ENCODE measurements at regions not wholly inside any gene's neighbourhood (a gene's known extent, or its start where the extent isn't known, plus 50 kb on each side); places are given as distances from the start of the nearest gene placed in this dataset.

DNA sequence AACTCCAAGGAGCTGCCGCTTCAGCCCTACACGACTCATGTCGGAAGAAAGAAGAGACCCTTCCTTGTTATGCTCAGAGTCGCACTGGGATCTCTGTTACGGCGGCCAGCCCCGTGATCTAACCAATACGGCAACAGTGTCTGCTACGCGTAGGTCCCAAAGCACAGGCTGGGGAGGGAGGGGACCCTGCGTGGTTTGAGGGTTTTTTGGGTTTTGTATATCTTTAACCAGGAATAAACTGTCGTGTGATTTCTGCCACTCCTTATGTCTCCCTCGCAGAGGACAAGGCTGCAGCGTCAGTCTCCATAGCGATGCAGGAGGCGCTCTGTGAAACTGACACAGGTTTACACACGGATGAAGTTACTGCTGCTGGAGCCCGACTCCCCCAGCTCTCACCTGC, 60.0 kb upstream of the DIO3 start:
- no peak for DNase-seq (ENCODE audit: low read depth in 4 of 4, low spot score in 3 of 4)

DNA sequence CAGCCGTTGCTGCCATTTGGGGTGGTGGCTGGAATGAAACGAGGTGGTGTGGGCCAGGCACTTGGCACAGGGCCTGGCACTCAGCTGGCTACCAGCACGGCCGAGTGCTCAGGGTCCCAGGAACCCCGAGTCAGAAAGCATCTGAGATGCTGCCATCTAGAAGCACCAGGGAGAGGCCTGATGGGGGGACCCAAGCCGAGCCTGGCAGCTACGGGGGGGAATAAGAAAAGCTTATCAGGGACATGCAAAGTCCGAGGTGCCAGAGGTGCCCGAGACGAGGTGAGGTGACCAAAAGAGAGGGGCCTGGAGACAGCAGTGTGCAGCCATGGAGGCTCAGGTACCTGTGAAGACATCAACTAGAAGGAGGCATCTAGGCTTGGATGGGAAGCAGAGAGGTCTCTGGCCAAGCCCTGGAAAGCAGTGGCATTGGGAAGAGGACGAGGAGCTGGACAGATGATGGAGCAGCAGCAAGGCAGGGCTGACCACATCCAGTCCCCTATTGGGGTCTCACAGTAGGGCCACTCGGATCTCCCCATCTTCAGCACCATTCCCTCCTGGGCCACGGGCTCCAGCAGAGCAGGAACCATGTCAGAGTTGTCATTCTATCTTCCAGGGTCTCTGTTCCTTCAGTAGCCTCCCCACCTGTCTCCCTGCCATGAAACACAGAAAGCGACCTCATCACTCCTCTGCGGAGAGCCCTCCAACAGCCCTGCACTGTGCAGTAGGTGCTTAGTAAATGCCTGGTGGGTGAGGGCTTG, 59.3 kb upstream of the DIO3 start:
- DNase-seq (ENCODE audit: low read depth in 4 of 4, low spot score in 3 of 4), result no peak

DNA sequence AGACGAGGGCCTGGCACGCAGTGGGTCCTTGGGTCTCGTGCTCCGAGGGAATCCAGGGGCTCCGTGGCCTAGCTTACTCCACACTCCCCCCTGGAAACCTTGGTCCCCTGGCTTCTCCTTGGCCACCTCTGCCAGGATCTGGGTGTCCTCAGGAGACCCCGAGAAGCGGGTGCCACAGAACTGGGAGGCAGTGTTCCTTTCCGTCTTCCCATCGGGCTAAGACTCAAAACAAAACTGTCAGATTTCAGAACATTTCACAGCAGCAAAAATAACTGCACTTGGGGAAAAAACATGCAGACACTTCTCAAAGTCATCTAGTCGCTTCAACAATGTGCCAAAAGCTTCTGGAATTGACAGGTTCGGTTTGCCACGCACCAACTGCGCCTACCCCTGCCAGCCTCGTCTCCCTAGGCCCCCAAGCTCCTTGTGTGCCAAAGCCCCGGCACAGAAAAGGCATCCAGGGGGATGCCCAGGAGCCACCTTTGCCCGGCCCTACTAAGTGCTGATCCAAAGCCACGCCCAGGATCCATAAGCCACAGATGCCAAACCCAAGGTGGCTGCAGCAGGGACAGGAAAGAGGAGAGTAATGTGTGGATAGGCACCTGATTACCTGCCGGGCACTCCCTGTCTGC, 58.4 kb upstream of the DIO3 start:
- no peak for DNase-seq (ENCODE audit: low read depth in 4 of 4, low spot score in 3 of 4)

DNA sequence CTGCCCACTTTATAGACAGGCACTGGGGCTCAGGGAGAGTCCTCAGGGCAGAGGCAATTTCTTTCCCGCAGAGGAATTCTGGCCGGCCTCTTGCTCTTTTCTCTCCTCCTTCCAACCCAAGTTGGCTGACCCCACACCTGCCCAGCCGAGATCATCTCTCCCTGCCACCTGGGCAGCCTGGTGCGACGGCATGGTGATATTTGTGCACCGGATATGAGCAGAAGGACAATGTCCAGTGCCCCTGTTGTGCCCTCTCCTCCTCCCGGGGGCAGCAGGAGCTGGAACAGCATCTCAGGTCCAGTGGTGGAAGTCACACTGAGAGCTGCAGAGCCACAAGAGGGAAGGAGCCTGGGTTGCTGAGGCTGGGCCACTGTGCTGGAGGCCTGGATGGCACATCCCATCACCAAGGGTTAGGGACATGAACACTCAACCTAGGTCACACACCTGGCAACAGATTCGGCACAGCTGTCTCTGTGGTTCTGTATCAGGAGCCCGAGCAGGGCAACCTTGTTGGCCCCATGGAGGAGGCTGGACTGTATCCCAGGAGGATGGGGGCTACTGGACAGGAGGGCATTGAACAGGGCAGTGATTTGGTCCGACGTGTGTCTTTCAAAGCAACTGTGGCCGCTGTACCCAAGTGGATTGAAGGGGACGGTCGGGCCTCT, 57.7 kb upstream of the DIO3 start:
- DNase-seq (ENCODE audit: low read depth in 4 of 4, low spot score in 3 of 4), result no peak

DNA sequence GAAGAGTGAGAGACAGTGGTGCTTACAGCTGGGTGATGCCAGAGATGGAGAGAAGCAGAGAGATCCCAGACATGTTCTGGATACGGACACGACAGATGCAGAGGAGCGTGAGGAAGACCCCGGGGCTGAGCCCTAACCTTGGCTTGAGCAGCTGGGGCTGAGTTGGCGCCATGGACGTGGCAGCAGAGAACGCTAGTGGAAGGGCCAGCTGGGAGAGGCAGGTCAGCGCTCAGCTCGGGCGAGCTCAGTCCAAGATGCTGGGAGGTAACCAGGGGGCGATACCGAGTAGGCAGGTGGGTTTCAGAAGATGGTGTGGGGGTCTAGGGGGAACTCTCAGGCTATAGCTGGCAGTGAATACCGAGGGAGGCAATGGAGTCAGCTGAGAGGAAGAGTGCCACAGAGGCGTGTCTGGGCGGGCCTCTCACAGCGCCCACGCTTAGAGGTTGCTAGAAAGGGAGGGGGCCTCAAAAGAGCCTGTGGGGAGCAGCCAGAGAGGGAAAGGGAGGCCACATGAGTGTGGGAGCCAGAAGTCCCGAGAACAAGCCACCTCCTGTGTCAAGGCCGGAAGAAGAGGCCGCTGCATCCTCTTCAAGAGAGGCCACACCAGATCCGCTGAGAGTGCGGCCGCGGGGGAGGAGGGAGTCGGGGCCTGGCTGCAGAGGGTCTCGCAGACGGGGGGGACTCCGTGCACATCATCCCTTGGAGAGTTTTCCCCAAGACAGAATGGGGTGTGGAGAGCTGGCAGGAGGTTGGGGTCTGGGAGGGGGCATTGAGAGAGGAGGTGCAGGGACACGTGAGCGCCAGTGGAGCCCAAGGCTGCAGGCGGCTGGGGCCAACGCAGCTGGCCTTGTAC, 57.0 kb upstream of the DIO3 start:
- DNase-seq (ENCODE audit: low read depth in 4 of 4, low spot score in 3 of 4), result no peak

DNA sequence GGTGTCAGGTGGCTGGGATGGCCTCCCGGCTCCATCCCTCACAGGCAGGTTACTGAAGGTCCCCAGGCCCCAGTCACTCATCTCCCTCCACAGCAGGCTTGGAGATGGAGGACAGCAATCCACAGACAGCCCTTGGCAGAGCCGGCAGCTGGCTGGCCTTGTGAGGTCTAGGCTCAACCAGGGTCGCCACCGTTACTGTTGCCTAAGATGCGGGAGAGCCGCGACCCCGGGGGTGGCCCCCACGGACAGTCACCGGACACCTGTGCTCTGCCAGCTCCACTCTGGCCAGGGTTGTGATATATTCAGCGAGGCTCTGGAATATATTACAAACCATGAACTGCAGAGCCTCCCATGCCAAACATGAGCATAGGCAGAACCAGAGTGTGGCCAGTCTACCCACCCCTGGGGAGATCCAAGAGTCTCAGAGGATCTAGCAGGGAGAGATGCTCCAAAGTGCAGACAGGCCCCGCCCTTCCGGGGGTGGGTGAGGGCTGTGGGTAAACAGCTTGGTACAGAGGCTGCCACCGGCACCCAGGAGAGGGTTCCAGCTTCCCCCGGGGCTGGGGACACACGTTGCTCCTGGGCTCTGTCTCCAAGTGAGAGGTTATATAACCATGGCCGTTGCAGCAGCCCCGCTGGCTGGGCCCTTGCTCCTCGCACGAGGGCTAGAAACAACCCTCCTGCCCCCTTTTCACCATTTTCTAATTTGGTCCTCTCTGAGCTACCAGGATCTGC, 55.9 kb upstream of the DIO3 start:
- DNase-seq (ENCODE audit: low read depth in 4 of 4, low spot score in 3 of 4), result no peak

DNA sequence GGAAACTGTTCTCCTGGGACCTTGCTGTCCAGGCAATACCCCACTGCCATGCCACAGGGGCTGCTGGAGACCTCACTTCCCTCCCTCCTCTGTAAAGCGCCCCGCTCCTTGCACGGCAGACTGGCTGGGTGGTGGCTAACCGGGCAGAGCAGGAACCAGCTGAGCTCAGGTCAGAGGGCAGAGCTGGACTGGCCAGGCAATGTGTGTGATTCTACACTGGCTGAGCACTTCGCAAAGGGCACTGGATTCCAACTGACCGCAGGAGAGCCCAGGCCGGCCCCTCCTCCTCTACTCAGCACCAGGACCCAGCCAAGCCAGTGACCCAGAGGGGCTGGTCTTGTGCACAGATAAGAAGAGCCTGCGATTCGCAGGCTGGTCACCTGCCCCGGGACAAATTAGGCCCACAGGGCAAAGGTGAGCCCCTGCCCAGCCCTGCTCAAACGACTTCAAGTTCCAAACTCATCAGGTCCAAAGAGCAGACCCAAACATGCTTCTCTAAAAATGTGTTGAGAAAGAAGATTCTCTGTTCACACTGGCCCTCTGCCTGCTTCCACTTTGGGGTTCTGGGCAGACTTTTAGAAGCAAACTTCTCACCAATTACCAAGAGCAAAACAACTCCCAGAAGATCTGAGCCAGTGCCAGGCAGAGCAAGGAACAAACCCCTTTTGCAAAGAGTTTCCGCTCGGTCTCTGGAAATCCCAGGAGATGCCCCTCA, 54.9 kb upstream of the DIO3 start:
- no peak for DNase-seq (ENCODE audit: low read depth in 4 of 4, low spot score in 3 of 4)

DNA sequence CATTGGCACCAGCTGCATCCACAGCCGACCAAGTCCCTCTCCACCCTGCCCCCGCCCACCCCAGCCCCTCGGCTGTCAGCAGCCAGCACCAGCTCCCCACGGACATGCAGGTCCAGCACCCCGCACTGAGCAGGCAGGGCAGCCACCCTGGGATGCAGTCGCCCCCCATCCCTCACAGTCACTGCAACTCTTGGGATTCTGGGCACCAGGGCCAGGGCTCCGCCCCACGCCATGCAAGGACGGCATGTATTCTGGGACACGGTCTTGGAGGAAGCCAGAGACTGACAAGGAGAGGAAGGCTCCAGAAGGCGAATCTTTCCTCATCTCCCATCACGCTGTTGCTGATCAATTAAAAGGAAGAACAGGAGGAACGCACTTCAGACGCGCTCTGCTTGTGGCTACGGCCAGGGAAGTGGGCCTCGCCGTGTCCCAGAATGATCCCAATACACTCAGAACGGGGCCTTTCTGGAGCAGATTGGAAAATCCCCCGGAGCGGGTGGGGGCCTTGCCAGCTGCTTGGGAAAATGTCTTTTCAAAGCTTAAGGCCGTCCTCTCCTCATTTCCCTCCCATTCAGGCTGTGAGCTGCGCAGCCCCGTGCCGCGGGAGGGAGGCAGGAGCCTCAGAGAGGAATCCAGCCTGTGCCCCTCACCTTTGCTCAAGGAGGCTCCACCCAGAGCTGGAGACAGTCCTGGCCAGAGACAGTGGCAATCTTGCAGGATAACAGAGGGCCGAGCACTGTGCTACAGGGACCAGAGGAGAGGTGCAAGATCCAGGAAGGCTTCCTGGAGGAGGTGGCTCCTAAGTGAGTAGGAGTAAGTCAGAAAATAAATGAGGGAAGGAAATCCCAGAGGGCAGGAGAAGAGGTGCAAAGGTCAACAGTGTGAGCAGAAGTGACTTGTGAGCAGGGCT, 54.1 kb upstream of the DIO3 start:
- DNase-seq (ENCODE audit: low read depth in 4 of 4, low spot score in 3 of 4), result no peak

DNA sequence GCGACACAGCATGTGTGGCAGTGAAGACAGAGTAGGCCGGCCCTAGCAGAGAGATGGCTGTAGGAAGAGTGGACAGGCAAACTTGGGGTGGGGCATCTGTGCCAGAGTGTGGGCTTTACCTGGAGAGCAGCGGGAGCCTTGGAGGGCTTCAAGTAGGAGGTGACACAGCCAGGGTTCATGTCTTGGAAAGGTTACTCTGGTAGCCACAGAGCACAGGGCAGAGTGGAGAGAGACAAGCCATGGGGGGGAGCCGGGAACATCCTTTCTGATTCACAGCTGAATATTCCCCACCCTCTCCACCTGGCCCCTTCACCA, 53.5 kb upstream of the DIO3 start:
- no peak for DNase-seq (ENCODE audit: low read depth in 4 of 4, low spot score in 3 of 4)

DNA sequence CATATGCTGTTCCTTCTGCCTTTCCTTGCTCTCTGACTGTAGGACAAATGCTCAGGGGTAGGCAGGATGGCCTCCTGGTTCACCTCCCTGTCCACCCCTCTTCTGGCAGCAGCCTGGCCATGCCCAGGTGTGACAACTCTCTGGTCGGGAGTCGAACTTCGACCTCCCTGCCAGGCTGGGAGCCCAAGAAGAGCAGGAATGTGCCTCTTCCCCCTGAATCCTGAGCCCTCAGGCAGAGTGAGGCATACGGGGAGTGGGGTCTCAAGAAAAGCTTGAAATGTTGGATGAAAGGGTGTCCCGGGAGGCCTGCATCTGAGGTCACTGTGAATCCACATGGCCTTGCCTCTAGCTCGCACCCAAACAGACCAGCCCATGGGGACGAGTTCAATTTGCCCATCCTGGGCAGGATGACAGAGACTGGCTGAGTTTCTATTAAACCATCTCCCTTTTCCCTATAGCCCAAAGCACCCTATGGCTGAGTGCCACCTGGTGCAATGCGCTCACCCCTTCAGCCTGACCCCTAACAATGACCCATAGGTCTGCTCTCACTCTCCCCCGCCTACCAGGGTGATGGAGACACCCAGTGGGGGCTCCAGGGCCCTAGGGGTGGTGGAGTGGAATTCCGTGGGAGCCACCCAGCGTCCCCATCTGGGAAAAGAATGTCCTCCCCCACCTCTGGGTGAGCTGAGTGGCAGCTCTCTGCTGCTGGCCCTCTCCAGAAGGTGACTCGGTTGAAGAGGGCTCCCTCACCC, 52.9 kb upstream of the DIO3 start:
- DNase-seq (ENCODE audit: low read depth in 4 of 4, low spot score in 3 of 4), result no peak

DNA sequence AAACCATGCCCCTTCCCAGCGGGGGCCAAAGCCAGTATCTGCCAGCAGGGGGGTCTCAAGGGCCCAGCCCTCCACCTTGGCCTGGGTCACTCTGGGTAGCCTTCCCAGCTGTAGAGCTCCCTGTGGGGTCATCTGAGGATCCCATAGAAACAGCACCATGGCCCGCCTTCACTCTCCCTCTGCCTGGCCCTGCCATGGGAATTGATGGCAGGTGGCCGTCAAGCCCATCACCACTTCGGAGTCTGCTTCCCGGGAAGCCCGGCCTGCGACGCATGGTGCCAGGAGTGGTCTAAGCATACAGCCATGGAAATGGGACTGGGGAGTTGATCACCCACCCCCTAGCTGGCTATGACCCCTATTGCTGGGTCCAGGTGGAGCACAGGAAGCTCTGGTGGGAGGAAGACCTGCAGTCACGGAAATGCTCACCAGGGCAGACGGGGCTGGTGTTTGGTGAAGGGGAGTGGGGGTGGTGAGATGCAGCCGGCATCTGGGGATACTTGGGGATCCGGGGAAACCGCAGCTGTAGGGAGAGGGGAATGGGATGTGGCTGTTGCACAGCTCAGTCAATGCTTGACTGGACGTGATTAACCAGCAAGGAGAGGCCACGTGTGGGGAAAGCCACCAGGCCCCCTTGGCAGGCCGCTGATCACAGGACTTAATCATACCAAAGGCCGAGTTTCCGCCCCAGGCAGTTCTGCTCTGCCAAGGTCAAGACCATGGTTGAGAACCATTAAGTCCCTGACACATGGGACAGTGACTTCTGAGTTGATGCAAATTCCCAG, 52.2 kb upstream of the DIO3 start:
- DNase-seq (ENCODE audit: low read depth in 4 of 4, low spot score in 3 of 4), result no peak

DNA sequence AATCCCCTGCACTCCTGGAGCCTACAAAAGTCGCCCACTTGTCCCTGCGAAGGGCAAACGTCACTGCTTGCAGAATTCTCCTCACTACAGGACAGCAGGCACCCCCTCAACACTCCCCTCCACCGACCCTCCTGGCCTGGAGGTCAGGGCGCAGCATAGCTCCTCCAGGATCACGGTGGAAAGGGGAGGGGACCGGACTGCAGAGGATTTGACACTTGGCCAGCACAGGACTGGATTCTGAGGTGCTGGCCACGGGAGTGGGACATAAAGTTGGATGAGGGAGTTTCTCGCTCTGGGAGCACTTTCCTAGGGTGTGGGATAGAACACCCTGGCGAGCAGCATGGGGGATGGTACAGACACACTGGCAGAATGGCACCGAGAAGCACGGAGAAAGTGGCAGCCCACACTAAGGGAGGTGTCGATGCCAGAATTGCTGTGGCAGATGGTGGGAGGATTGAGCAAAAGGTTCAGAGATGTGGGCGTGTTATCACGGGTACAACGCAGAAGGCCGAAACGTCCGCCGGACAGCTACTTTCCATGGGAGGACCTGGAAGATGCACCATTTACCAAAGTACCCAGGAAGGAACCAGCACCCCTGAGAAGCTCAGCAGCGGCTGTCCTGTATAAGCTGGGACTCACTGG, 51.4 kb upstream of the DIO3 start:
- no peak for DNase-seq (ENCODE audit: low read depth in 4 of 4, low spot score in 3 of 4)

DNA sequence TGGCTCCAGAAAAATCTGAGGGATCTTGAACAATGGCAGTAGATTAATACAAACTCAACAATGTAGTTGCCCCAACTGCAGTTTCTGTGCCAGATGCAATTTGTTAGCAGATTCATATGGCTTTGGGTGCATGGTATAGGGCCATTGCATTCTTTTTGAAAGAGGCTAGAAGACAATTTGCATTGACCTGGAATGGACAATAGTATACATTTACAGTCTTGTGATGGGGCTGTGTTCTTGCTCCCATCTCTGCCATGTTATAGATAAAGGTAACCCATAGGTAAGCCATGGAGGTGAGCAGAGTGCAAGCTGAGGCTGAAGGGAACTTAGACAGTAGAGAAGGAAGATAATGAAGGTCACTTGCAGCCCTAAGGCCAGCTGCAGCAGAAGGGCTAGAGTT, 50.1 kb upstream of the DIO3 start:
- no peak for DNase-seq (ENCODE audit: low read depth in 4 of 4, low spot score in 3 of 4)
